ENCODE measurements at regions not wholly inside any gene's neighbourhood (a gene's known extent, or its start where the extent isn't known, plus 50 kb on each side); places are given as distances from the start of the nearest gene placed in this dataset.

- TF ChIP-seq, protein P1, sequence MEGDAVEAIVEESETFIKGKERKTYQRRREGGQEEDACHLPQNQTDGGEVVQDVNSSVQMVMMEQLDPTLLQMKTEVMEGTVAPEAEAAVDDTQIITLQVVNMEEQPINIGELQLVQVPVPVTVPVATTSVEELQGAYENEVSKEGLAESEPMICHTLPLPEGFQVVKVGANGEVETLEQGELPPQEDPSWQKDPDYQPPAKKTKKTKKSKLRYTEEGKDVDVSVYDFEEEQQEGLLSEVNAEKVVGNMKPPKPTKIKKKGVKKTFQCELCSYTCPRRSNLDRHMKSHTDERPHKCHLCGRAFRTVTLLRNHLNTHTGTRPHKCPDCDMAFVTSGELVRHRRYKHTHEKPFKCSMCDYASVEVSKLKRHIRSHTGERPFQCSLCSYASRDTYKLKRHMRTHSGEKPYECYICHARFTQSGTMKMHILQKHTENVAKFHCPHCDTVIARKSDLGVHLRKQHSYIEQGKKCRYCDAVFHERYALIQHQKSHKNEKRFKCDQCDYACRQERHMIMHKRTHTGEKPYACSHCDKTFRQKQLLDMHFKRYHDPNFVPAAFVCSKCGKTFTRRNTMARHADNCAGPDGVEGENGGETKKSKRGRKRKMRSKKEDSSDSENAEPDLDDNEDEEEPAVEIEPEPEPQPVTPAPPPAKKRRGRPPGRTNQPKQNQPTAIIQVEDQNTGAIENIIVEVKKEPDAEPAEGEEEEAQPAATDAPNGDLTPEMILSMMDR (IDR thresholded peaks at IDR 0.05): no peak
- no peak for TF ChIP-seq POLR2AphosphoS5 (IDR thresholded peaks at IDR 0.05)
Observed at GRCh38 chr6:106771822-106772221, 142.4 kb downstream of the QRSL1 start.

Measured in prostate gland (tissue), 2 donors.